ENCODE measurements at regions not wholly inside any gene's neighbourhood (a gene's known extent, or its start where the extent isn't known, plus 50 kb on each side); places are given as distances from the start of the nearest gene placed in this dataset.

DNA sequence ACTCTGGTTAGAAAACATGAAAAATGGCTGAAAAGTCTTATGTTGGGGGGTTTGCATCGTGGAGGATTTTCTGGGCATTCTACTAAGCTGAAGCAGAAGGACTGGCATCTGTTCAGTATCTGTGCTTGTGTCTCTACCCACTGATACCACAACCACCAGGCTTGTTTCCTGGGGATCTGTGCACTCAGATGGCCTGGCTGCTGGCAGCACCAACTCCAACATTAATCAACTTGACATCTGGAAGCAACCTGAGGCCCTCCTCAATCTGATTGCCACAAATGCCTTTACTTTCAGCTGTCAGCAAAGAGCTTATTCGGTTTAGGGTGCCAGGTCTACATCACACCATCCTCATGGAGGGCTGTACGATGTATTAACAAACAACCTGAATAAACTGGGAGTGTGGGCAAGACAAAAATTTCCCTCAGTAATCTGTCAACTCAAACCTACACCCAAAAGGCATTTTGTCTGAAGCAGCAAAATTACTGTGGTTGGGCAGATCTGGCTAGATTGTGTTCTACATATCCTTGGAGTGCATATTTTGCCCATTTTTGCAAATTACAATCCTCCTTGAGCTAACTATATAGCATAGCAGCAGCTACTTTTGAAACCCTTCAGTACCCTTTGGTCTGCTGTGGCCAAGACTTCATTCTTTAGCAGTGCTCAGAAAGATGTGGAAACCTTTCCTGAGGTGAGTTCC is 74.6 kb downstream of the FOXD1 start:
- DNase-seq = no peak

DNA sequence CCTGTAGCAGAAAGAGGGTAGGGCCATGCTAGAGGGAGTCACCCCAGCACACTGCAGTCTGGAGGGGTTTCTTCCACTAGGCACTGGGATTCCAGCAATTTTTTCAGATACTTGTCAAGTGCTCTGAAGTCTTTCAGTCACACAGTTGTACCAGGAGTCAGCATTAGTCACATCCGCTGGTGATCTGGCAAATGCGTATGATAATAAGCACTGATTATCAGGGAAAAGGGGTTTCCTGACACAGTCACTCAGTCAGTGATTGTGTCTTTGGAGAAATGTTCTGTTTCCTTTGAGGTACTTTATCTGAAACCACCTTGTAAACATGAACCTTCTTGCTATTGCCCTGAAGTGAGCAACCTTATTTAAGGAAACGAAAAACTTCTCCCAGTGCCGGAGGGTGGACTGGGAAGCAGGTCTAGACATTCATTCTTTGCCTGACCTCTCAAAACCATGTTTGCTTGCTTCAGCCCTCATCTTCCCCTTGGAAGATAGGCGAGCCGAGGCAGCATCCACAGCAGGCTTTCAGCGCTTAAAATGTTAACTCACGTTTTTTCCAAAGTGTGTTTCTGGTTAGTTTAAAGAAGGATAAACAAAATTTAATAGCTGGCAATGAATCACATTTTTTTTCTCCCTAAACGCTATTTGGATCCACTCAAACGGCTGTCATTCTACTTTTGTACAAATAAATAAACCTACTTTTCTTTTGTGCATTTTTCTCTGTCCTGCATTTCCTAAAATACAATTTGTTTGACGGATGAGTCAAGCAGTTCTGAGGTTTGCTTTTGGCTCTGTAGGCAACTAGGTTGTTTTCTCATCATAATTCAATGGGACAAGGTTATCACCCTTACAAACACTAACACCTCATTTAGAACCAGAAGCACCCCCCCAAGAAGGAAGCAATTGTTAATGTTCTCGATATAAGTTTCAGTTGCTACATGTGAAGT is 77.7 kb downstream of the FOXD1 start:
- DNase-seq = no peak

DNA sequence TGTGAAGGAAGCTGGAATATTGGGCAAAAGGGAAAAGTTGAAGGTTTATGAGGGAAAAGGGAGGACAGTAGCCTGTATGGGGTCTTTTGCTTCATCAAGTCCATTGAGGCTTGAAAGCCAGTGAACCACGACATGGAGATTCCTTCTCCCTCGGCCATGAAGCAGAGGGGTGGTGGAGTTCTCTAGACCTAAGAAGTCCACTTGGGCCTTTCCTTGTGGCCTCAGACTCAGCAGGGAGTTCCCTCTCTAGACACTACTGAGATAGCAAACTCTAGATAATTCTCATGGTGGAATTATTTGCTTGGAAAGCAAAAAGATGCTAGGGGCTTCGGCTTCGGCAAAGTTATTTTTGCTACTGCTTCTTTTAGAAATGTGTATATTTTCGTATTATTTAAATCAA is 78.5 kb downstream of the FOXD1 start:
- no peak for DNase-seq

GRCh38 chr5:73369278-73369677 is 79.3 kb downstream of the FOXD1 start:
- no peak for DNase-seq

- no peak for DNase-seq
Measured at GRCh38 chr5:73367650-73368049, 80.9 kb downstream of the FOXD1 start.

- DNase-seq = no peak
Measured at GRCh38 chr5:73365990-73366667, 82.4 kb downstream of the FOXD1 start.

GRCh38 chr5:73365301-73365853 is 83.2 kb downstream of the FOXD1 start:
- DNase-seq = no peak

- no peak for DNase-seq
Measured at GRCh38 chr5:73363911-73364730, 84.5 kb downstream of the FOXD1 start.

DNA sequence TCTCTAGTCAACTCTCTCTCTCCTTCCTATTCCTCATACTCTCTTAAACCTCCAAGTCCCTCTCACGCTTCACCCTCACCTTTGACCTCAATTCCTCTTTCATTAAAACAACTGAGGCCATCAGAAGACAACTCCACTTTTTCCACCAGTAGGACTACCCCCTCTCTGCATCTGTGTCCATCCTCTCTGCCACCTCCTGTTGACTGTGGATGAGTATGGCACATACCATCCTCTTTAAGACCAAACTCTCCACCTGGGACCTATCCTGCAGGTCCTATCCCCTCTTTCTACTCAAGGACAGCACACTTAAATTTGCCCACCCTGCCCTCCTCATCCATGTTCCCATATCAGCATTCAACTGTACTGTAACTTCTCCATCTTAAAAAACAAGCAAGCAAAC is 89.2 kb downstream of the FOXD1 start:
- DNase-seq = no peak

GRCh38 chr5:73358366-73358765 is 90.2 kb downstream of the FOXD1 start:
- no peak for DNase-seq

DNA sequence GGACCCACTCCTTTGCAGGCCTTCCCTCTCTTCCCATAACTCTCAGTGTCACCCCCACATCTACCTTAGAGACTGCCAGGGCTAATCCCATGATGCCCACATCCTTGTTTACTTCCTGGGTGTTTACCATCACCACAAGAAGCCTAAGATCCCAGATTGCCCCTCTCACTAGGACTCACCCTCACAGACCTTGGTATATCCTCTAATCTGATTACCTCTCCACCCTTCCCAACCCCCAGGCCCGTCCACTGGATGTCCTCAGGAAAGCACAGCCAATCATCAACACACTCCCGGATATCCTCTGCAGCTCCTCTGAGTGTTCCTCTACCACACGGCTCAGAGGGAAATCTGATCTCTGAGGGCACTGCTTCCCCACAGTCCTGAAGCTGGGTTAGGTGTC is 91.0 kb downstream of the FOXD1 start:
- DNase-seq = no peak

- DNase-seq = no peak
Measured at GRCh38 chr5:73355108-73355507, 93.5 kb downstream of the FOXD1 start.

GRCh38 chr5:73354406-73354805 is 94.2 kb downstream of the FOXD1 start:
- no peak for DNase-seq

DNA sequence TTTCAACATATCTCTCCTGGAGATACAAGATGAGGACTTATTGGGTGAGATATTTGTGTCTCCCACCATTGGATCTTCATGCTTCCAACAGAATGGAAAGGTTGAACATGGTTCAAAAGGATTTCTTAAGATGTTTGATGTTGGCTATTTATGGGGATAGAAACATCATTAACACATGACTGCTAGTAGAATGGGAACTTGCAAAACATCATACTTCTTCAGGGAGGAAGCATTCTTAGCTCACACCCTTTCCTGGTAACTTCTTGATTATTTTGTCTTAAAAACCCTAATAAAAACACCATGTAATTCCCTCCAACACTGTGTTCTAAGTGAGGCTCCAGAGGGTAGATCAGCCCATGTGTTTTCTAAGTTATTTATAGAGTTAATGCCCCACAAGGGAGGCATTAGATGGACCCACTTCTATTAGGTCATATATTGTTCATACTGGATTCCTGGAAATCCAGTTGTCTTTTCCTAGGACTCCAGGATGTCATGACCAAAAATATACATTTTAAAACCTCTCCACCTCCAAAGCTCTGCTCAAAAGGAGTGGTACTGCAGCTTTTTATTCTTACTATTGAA is 95.8 kb downstream of the FOXD1 start:
- no peak for DNase-seq

DNA sequence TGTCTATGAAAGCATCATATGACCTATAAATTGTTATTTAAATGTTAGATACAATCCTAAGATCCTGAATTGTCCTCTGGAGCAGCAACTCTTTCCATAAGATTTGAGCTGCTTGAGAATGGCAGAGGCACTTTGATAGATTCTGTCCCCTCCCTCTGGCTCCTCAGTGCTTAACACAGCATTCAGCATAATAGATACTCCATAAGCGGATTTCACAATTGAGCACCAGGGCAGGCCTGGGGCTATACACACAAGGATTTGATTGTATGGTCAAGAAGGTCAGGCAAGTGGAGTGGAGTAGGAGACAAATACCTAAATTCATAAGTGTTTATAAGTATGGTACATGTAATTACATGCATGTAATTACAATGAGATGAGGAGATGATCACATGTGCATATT is 96.3 kb downstream of the FOXD1 start:
- DNase-seq = no peak

DNA sequence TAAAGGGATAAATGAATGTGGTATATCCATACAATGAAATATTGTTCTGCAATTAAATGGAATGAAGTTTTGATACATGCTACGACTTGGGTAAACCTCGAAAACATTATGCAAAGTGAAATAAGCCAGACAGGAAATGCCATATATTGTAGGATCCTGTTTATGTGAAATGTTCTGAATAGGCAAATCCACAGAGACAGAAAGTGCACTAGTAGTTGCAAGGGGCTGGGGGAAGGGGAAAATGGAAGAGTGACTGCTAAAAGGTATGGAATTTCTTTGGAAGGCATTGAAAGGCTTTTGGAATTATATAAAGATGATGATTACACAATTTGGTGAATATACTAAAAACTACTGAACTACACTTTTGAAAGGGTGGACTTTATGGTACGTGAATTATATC is 97.0 kb downstream of the FOXD1 start:
- no peak for DNase-seq

GRCh38 chr5:73346878-73347408 is 101.6 kb downstream of the FOXD1 start:
- DNase-seq = no peak

DNA sequence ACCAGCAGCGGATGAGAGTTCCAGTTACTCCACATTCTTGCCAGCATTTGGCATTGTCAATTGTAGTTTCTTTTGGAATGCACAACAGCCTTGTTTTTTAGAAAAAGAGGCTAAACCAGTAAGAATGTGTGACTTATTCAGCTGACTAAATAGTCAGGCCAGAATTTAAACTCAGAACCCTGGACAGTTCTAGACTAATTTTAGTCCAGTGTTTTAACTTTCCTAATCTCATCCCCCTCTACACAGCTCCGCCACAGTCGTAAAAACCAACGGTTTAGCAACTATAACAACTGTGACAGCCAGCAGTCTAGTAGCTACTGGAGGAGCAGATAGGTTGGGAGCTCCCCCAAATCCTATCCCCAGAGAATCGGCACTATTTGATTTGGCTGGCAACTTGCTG is 103.7 kb downstream of the FOXD1 start:
- DNase-seq = no peak

- DNase-seq = no peak
Measured at GRCh38 chr5:73339711-73340110, 108.9 kb downstream of the FOXD1 start.

- no peak for DNase-seq
Measured at GRCh38 chr5:73339051-73339575, 109.5 kb downstream of the FOXD1 start.

DNA sequence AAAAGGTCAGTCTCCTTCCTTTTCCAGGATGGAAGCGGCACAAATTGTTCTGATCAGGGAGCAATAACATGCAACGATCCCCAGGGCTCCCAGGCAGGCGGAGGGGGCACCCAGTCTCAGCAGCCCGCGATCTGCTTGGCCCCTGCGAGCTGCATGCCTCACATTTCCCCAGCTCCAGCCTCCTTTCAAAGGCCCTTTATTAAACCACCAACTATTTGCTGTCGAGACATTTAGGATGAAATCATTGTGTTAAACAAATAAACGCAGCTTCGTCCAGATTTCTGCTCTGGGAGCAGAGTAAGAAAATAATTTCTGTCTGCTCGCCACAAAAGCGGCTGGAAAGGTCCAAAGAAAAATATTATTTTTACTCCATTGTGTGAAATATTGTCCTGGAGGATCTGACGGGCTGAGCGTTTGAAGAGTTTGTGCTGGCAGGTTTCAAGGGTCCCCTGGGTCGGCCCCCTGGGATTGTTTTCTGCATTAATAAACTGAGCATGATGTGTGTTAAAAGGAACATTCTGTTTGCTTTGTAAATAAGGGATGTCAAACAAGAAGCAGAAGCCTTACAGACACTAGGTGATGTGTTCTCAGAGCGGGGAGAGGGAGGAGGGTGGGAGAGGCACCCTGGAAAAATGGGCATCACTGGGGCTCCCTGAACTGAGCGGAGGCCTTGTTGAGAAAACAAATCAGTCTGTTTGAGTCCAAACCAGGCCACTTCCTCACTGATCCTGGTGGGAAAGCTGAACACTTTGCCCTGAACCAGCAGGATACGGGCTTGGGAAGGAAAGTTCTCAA is 110.1 kb downstream of the FOXD1 start:
- DNase-seq = no peak

Measured in hematopoietic multipotent progenitor cell treated with erythropoietin and hydrocortisone succinate and interleukin-3 and kit ligand, for 6 days (in vitro differentiated cells).